ENCODE measurements at regions not wholly inside any gene's neighbourhood (a gene's known extent, or its start where the extent isn't known, plus 50 kb on each side); places are given as distances from the start of the nearest gene placed in this dataset.

DNA sequence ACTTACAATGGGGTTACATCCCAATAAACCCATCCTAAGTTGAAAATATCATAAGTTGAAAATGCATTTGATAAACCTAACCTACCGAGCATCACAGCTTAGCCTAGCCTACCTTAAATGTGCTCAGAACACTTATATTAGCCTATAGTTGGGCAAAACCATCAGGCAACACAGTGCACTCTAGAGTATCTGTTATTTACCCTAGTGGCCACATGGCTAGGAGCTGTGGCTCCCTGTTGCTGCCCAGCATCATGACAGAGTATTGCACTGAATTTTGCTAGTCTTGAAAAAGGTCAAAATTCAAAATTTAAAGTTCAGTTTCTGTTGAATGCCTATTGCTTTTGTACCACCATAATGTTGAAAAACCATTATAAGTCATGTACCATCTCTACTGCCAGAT lies 482.7 kb upstream of the ZEB2 start:
- TF ChIP-seq, protein P1, sequence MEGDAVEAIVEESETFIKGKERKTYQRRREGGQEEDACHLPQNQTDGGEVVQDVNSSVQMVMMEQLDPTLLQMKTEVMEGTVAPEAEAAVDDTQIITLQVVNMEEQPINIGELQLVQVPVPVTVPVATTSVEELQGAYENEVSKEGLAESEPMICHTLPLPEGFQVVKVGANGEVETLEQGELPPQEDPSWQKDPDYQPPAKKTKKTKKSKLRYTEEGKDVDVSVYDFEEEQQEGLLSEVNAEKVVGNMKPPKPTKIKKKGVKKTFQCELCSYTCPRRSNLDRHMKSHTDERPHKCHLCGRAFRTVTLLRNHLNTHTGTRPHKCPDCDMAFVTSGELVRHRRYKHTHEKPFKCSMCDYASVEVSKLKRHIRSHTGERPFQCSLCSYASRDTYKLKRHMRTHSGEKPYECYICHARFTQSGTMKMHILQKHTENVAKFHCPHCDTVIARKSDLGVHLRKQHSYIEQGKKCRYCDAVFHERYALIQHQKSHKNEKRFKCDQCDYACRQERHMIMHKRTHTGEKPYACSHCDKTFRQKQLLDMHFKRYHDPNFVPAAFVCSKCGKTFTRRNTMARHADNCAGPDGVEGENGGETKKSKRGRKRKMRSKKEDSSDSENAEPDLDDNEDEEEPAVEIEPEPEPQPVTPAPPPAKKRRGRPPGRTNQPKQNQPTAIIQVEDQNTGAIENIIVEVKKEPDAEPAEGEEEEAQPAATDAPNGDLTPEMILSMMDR (conservative IDR thresholded peaks at IDR 0.05; ENCODE audit: low read depth, low read length), result no peak
- TF ChIP-seq EZH2phosphoT487 (IDR thresholded peaks at IDR 0.05; ENCODE audit: borderline replicate concordance, low read length), result no peak
- TF ChIP-seq EZH2 (IDR thresholded peaks at IDR 0.05; ENCODE audit: low read length, unreplicated experiment), result no peak

Data from PC-3 (cell line).